NOMO-1 treated with dmso at 0.1 percent for 144 hours (cell line): ENCODE measurements at regions not wholly inside any gene's neighbourhood (a gene's known extent, or its start where the extent isn't known, plus 50 kb on each side); places are given as distances from the start of the nearest gene placed in this dataset.
"Not testable (repeated sequence)": the region's sequence is repeated elsewhere in the genome, so short reads cannot be mapped to it uniquely, and the experiment has no call there.

Experiments
- DNase-seq: peaks from one replicate; lab custom pipeline; 2025; ENCODE audit not compliant: unreplicated experiment; lab: John Stamatoyannopoulos, UW

DNA sequence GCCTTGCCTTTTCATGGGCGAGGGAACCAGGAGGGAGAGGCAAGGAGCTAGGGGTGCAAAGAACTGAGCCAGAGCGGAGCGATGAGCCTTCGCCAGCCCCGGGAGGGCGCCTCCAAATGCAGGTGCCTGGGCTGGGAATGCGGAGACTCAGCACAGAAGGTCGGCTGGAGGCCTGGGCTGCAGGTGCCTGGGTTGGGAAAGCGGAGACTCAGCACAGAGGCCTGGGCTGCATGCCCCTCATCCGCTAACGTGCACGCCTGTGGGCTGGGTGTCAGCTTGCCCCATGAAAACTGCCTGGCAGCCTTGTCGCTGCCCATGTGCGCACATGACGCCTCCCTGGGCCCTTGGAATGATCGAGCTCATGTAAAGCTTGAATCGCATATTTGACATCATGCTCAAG is 51.8 kb downstream of the POM121L12 start:
- no peak for DNase-seq

DNA sequence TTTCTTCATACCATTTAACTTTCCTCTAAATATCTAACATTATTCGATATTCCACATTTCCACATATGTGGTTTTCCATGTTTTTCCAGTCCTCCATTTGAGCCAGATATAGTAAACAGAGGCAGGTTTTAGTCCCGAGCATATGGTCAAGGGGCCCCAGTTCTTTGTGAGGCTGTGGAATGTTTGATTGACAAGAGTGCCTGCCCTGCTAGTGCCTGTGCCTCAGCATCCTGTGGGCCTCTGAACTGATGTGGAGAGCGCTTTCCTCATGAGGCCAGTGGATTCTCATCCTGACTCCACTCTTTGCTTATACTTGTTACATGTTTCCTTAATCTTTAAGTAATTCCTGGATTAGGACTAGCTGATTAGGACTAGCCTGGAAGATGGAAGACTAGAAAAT is 58.8 kb downstream of the POM121L12 start:
- no peak for DNase-seq

DNA sequence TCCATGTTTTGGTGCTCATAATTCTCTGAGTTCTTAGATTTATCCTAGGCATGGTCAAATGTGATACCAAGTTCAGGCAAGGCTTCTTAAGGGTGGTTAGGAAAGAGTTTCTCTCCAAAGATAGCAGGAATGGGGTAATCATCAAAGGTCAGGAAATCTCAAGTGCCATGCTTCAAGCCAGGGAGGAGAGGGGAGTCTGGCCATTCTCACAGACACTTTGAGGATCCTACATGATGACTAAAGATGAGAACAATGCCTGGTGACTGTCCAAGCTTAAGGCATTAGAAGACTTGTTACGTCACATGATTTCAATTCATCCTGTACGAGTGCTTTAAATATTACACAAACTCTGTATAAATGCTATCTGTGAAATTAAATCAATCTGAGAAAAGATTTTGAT is 59.4 kb downstream of the POM121L12 start:
- DNase-seq = no peak

DNA sequence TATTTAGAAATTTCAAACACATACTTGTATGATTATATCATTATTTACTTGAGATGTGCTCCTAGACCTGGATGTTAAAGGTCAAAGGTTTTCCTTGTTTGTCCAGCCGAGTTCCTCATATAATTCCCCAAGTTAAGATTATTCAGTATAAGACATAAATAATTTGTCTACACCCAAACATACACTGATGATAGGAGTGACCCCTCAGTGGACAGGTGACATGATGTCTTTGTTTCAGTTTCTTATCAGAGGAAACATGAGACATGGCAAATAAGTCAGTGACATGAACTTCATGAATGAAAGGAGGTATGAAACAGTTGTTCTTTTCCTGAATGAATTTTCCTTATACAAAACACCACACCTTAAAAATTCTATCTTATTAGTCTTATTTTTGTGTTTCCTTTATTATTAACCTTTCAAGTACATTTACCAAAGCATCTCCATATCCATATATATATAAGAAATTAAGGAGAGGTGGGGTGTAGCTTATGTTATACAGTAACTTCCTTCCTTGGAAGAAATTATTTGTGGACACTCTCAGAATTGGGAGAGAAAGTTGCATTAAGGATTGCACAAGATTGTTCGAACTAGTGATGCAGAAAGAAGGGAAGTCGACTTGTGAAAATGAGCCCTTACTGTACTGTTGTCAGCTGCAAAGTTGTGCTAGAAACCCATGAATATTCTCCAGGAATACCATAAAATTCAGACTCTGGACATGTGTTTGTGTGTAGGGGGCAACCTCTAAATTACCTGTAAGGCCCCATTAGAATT is 60.5 kb downstream of the POM121L12 start:
- no peak for DNase-seq

DNA sequence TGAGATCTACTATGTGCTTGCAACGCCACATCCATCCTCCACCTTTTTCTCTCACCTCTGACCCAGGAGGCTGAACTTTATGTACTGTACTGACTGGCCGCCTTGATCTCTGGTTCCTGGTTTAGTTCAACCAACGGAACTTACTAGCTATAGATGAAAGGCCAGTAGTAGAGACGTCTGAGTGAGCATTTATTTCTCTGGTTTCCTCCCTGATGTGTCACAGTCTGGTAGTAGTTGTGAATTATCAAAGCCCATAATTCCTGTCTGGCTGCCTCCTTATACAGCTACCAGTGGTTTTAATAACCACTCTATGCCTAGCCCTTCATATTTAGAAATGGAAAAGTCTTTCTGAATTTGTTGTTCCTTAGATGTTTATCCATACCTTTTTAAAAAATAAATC is 64.7 kb downstream of the POM121L12 start:
- no peak for DNase-seq

DNA sequence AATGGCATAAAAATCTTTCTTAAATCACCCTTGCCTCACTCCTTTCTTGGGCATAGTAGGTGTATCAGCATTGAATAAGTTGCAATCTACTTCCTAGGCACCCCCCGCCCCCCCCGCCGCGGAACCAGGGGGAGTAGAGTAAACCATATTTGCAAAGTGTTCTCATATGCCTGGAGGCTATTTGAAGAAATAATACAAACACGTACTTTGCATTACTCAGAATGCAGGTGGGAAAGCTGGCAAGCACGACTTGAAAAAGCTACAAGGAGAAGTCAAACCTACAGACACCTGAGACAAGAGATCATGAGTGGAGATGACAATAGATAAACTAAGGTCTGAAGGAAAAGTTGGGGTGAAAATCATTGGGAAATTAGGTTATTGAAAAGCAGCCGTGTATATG is 65.6 kb downstream of the POM121L12 start:
- no peak for DNase-seq

DNA sequence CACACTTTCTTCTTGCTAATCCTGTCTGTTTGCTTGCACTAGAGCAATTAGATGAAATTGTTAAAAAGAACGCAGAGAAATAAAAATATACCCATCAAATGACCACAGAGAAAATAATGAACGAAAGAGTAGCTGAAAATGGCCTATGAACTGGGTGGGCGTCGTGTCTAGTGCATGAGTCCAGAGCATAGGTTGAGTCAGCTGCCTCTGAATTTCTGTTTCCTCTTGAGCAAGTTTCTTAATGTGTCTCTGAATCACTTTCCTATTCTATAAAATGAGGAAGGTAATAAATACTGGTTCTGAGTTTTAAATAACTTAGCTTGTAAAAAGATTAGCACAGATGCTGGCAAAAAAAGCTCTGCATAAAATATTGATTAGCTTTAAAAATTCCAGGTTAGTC is 75.0 kb downstream of the POM121L12 start:
- peak; percentile 74 for DNase-seq

DNA sequence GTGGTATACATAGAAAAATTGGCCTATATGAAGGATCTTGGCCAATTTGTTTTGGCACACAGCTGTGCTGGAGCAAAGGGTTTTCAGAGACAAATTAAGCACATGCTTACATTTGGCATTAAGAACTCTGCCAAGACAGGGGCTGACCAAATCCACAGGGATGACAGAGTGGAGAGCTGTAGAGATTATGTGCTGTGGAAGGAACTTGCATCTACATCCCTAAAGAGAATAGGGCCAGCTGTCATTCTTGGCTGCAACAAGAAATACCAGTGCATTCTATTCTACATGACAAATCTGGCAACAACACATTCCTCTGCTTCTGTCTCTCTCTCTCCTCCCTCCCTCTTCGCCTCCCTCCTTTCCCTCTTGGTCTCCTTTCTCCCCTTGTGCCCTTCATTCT is 75.6 kb downstream of the POM121L12 start:
- no peak for DNase-seq

DNA sequence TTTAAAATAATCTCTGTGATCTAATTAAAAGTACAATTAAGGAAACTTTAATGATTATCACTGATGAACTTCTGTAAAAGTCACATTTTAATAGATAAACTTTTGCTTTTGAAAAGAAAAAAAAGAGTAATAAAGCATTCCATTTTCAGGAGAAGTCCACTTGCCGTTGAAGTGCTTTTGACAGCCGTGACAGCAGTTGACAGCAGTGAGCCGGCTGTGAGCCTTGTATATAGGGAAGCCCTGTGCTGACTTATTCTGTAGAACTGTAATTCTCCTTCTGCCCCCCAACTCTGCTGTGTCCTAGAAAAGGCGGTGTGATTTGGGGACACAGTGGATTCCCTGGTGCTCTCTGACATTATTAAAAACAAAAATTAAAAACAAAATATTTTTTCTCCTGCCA is 78.0 kb downstream of the POM121L12 start:
- DNase-seq = no peak

DNA sequence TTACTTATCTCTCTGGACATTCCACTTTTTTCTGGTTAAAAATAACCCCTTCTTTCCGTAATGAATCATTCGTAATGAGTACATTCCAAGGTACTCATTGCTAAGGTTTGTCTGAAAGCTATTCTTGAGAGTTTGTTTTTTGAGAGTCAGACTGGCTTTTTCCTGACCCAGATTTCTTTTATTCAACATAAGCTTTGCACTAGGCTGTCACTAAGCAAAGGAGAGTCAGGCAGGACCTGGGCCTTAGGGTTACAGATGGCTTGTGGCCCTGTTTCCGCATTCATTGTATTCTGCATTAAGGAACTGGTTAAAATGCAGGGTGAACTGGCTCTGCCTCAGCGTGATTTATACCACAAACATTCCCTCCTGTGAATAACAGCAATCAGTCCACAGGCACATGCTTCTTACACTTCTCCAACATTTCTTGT is 84.1 kb downstream of the POM121L12 start:
- DNase-seq = no peak

DNA sequence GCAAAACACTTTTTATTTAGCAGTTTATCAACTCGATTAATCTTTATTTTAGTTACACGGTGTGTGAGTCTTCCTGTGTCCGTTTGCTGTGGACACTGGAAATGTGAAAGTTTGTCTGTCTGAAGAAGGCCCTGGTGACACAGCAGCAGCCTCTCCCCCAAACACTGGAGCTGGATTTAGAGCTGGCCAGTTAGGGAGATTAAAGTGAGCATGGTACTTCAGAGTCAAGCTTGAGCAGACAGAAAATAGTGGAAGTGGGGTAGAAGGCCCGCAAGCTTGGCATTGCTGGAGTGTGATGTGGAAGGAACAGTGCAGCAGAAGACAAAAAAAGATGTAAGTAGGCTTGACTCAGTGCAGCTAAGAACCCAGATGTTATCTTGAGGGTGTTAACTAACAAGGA is 85.9 kb downstream of the POM121L12 start:
- no peak for DNase-seq

DNA sequence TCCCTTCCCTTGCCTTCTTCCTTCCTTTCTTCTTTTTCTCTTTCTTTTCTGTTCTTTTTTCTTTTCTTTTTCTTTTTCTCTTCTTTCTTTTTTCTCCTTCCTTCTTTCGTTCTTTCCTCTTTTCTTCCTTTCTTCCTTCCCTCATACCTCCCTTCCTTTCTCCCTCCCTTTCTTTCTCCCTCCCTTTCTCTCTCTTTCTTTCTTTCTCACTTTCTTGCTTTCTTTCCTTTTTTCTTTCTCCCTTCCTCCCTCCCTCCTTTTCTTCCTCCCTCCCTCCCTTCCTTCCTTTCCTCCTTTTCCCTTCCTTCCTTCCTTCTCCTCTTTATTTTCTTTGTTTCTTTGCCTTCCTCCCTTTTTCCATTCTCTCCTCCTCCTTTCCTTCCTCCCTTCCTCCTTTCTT is 96.3 kb downstream of the POM121L12 start:
- DNase-seq = no peak

DNA sequence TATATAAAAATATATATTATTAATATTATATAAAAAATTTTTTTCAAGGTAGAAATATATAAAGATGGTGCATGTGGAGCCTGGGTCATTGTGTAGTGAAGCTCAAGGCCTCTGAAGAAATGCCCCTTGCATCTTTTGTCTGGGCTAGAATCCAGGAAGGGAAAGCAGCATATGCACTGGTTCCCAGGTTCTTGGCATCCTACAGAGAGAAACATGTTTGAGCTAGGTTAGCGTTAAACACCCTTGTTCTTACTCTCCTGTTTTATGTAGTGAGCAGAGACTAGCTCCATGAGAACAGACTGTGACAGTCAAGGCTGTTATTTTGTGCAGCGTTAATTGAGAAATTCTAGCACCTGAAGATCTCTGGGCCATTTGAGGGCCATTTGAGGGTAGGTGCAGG is 116.1 kb downstream of the POM121L12 start:
- no peak for DNase-seq

DNA sequence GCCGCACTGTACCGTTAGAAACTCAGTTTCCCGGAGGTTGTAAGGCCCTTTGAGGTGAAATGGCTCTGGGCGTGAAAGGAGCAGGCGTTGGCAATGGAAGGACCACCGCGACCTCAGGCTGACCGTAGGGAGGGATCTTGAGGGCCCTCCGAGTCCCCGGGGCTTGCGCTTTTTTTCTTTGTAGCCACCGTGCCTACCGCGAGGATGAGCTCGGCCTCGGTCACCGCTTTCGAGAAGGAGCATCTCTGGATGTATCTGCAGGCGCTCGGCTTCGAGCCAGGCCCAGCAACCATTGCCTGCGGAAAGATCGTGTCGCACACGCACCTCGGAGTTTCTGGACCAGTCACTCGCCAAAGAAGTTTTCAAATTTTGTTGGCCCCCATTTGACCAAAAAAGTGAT is 151.8 kb downstream of the POM121L12 start:
- not testable (repeated sequence) for DNase-seq

DNA sequence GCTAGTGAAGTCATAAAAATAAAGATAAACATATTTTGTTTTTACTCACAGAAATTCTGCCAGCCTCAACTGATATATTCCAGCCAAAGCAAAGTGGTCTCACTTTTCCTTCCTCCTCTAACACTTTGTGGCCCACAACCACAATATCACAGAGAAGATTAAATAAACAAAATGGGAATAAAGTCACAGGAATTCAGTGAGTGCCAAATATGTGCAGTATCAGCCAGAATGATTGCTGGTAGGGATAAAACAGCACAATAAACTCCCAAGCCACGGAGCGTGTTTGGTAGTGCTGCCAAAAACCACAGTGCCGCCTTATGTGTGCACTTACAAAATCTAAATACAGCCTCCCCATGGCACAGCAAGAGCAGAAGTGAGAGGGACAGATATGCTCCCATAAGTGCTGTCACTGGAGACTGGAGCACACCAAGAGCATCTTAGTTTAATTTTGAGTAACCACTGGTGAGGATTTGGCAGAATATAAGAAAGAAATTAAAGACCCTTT is 155.8 kb downstream of the POM121L12 start:
- no peak for DNase-seq

DNA sequence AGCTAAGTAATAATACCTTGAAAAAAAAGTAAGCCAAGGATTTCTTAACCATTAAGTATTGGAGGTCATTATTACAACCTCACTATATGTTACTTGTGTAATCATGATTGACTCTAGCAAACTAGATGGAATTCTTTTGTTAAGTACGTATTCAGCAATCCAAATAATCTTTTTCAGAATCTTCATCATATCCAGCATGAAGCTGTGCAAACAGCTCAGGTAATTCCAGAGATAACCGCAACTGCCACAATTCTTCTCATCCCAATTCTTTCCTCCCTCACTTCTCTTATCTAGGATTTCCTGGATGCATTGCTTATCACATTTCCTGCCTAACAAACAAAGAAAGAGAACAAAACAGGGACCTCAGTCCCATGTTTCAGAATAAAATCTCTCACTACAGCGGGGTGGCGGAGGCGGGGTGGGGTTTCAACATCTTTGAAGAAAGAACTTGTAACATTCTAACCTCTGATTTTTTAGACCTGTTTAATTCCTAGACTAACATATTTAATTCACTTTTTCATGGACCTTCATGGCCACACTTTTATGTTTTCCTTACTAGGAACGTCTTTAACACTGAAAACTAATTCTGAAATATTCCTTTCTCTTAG is 156.5 kb downstream of the POM121L12 start:
- no peak for DNase-seq

DNA sequence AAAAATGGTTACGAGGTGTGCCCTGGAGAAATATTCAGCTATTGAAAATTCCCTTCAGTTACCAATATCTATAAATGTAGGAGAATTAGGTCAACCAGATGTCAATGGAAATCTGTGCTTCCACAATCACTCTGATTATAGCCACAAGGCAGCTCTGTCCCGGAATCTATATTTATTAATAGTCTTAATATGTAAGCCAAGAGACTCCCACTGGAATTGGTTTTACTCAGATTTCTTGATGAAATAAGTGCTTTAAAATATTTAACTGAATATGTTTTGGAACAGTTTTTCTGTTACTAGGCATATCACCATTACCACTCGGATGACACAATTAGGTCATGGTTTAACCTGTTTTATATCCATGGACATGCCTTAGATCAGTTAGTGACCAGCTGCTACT is 169.6 kb downstream of the POM121L12 start:
- no peak for DNase-seq

DNA sequence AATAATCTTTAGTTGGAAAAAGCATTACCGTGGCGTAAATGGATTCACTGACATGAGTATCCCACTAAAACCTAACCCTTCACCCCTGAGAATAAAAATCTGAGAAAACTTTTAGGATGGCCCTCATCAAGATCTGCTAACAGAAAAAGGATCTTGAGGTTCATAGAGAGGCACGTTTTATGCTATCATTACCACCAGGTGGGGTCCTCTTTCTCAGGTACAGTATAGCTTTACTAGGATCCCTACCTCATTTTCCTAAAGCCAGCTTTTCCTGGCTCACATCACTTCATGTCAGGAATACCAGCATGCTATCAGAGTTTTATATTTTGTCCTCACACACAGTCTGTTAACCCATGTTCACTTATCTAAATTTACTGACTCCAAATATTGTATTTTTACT is 173.7 kb downstream of the POM121L12 start:
- no peak for DNase-seq

DNA sequence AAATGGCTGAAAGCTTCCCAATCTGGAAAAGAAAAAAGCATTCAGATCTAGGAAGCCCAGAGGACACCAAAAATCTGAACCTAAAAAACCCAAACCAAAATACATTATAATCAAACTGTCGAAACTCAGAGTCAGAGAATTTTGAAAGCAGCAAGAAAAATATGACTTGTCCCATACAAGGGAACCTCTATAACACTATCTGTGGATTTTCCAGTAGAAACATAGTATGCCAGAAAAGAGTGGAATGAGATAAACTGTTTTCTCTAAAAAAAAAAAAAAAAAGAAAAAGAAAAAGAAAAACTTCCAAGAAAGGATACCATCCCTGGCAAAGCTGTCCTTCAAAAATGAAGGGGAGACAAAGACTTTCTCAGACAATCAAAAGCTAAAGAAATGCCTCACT is 179.0 kb downstream of the POM121L12 start:
- DNase-seq = no peak

DNA sequence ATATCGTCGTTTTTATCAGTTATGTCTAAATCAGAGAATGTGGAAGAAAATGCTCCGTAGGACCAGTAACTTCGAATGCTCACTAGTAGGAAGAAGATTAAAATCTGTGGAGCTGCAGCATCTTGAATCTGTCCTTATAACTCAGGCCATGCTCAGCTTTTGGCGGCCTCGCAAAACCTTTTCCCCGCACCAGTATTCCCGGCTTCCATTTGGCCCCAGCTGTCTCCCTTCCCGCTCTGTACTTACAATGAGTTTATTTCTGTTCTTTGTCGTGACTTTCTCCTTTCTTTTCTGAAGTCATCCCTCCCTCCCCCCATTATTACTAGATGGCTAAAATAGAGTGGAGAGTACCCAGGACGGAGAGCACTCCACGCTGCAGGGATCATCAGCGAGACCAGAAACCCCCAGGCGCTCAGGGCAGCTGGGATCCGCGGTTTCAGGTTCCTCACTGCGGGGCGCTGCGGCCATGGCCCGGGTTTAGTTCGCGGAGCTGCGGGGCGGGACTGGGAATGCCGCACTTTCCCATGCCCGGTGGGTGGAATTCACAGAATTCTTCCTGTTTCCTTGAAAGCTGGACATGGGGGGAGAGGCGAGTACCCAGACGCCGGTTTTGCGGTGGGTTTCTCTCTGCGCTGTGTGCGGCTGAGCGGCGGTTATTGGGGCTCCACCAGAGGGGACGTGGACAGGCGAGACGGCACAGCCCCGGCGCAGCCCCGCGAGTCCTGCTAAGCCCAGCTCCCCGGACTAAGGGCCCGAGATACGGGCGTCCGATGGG is 183.5 kb downstream of the POM121L12 start:
- no peak for DNase-seq

DNA sequence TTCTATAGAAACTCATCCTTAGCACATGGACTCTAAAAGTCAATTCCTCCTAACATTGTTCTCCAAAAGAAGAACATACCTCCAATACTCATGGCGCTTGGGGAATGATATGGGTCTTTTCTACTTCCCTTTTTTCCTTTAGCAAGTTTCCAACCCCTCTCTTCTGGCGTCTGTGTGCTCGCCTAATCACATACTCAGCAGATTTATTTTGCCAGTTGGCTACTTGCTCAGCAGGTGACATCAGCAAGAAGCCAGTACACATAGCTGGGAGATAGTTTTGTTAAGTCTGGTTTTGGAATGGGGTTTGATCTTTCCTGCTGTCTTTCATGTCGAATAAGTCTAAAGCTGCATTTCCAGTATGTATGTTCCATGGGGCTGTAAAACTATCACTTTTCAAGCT is 193.8 kb downstream of the POM121L12 start:
- no peak for DNase-seq

DNA sequence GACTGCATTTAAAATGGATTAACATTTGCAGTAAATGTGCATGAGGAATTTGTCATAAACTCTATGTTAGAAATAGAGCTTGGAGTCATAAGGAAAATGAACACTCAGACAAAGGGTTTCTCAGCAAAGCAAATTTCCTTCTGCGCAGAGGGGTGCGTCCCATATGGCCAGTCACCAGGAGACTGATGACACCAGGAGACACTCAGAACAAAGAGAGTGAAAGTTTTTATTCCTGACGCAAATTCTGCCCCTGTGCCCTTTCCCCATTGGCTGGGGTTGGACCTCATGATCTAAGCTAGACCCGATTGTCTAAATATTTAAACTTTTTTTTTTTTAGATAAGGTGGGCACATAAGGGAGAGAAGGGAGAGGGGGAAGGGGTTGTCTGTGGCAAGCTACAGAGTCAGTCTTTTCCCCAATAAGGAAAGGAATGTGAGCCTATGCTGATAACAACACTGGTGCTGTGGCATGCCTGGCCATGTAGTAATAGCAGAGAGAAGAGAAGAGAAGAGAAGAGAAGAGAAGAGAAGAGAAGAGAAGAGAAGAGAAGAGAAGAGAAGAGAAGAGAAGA is 202.0 kb downstream of the POM121L12 start:
- no peak for DNase-seq
